RWPE1 (cell line): ENCODE measurements at regions not wholly inside any gene's neighbourhood (a gene's known extent, or its start where the extent isn't known, plus 50 kb on each side); places are given as distances from the start of the nearest gene placed in this dataset.
A peak's percentile ranks its signal among the peaks of the same experiment; 100 is the strongest.

Experiments used
- CTCF ChIA-PET: fragments of 350-600 bp; sonication (Branson Sonifier 250); formaldehyde crosslinking; extraction: SDS; loops from one replicate; lab custom pipeline; 2021; lab: Yijun Ruan, JAX
- POLR2A ChIA-PET: fragments of 400-600 bp; formaldehyde crosslinking; extraction: SDS; loops from one replicate; lab custom pipeline; 2020; ENCODE audit warnings: antibody characterized with exemption; ENCODE audit not compliant: low non-redundant PET; lab: Yijun Ruan, JAX
- DNase-seq: peaks from one replicate; pipeline ENCODE4 v3.0.0; 2012; ENCODE audit warnings: low spot score
- H3K27ac ChIP-seq: fragments of 450-650 bp; 2 replicates; pipeline ENCODE4 v1.5.1; 2017
- TF ChIP-seq, protein P1 (sequence below): fragments of 450-650 bp; conservative IDR thresholded peaks from 2 replicates; pipeline ENCODE4 v1.5.1; 2017; ENCODE audit warnings: low read depth, mild to moderate bottlenecking

DNA sequence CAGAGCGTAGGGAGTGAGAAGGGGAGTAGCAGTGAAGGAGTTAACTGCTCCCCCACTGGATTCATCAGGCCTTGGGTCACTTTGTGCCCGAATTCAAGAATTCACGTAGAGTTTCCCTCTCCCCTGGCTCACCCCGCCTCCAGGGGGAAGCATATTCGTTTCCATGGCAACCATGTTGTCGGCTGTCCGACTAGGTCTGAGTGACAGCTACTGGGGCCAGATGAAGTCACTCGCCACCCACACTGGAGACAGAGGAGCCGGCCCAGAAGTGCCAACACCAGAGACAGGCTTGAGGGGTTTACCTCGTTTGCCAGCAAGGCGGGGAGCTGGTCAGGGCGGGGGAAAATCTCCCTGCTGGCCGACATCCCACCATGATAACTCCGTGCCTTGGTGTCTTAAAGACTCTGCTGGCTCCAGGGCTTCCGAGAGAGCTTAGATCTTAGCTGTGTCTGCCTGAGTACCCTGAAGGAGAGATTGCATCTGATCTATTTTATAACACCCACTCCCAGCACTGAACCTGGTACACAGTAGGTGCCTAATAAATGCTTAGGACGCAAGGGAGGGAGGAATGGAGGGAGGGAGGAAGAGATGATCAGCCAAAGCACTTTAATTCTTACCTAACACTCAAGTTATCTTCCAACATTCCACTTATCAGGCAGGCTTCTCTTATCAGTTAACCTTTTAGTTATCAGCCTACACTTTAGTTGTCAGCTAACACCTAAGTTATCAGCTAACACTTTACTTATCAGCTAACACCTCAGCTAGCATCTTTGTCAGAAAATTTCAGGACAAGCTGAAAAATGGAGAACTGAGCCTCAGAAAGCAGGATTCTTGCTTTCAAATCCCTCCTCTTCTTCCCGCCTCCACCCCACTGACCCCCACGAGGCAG, 57.2 kb upstream of the ZNRF4 start:
- no peak overlapping the region for H3K27ac ChIP-seq
- ChIA-PET POLR2A (no interaction called here), CTCF (interaction anchor here (0.7 kb wide), 1 partner anchor 79 kb away, joined by 4 read pairs; no protein-coding TSS in a partner anchor)
- DNase-seq: peak; percentile 26
- TF ChIP-seq, protein P1, sequence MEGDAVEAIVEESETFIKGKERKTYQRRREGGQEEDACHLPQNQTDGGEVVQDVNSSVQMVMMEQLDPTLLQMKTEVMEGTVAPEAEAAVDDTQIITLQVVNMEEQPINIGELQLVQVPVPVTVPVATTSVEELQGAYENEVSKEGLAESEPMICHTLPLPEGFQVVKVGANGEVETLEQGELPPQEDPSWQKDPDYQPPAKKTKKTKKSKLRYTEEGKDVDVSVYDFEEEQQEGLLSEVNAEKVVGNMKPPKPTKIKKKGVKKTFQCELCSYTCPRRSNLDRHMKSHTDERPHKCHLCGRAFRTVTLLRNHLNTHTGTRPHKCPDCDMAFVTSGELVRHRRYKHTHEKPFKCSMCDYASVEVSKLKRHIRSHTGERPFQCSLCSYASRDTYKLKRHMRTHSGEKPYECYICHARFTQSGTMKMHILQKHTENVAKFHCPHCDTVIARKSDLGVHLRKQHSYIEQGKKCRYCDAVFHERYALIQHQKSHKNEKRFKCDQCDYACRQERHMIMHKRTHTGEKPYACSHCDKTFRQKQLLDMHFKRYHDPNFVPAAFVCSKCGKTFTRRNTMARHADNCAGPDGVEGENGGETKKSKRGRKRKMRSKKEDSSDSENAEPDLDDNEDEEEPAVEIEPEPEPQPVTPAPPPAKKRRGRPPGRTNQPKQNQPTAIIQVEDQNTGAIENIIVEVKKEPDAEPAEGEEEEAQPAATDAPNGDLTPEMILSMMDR: no peak

DNA sequence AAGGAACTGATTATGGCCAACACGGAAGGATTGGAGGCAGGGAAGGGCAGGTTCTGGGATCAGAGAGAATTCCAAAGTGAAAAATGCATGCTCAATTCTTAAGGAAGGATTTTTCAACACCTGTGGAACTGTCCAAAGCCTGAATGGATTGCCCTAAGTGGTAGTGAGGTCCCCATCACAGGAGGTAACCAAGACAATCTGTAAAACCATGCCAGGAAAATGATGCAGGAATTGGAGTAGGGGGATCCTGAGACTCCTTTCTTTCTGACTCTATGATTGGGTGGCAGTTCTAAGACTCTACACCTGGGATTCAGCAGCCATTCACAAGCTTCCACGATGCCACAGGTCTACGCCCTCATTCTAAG, 56.5 kb upstream of the ZNRF4 start:
- CTCF ChIA-PET: interaction anchor here (0.7 kb wide), 1 partner anchor 79 kb away, joined by 4 read pairs; no protein-coding TSS in a partner anchor
- TF ChIP-seq, protein P1: no peak
- POLR2A ChIA-PET: no interaction called here
- no peak for DNase-seq
- H3K27ac ChIP-seq: no peak overlapping the region

DNA sequence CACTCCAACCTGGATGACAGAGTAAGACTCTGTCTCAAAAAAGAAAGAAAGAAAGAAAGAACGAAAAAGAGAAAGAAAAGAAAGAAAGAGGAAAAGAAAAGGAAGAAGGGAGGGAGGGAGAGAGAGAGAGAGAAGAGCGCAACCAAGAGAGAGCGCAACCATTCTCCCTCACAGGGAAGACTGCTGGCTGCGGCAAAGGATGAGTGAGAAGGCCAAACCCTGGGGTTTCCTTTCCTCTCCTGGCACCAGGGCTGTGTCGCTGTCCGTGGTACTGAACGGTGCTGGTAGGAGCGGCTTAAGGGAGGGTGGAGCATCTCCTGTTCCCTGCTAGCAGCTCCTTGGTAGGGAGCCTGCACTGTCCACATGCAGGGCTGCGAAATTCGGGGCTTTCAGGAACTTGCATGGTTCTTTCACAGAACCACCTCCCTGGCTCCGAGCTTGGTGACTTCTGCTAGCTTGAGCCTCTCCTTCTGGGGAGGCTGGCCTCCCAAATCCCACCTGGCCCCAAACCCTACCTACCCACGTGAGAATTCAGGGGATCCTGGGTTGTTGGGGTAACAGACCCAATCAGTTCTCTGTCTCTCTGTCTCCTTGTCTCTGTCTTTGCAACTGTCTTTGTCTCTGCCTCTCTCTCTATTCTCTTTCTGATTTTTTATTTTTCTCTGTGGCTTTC, 51.1 kb upstream of the ZNRF4 start:
- H3K27ac ChIP-seq: no peak overlapping the region
- peak; percentile 87 for DNase-seq
- CTCF ChIA-PET: no interaction called here
- TF ChIP-seq, protein P1: no peak
- POLR2A ChIA-PET: no interaction called here
